Adipocyte (in vitro differentiated cells): ENCODE measurements at regions not wholly inside any gene's neighbourhood (a gene's known extent, or its start where the extent isn't known, plus 50 kb on each side); places are given as distances from the start of the nearest gene placed in this dataset.

Experiments
- DNase-seq: peaks from one replicate; pipeline ENCODE4 v3.0.0-alpha.2; 2015; ENCODE audit warnings: low read depth
- H3K27me3 ChIP-seq: replicated peaks from 2 replicates; pipeline ENCODE4 v1.7.0; 2013; ENCODE audit warnings: mild to moderate bottlenecking, low read length, moderate library complexity; ENCODE audit not compliant: control insufficient read depth, insufficient read depth
- H3K36me3 ChIP-seq: 2 replicates; pipeline ENCODE4 v1.7.0; 2013; ENCODE audit warnings: low read length, mild to moderate bottlenecking, moderate library complexity; ENCODE audit not compliant: control insufficient read depth, insufficient read depth, severe bottlenecking
- H3K4me1 ChIP-seq: 2 replicates; pipeline ENCODE4 v1.7.0; 2013; ENCODE audit warnings: mild to moderate bottlenecking, low read length, moderate library complexity; ENCODE audit not compliant: control insufficient read depth, insufficient read depth
- H3K4me3 ChIP-seq: 2 replicates; pipeline ENCODE4 v1.7.0; 2013; ENCODE audit warnings: mild to moderate bottlenecking, low read length, moderate library complexity
- H3K9ac ChIP-seq: 2 replicates; pipeline ENCODE4 v1.7.0; 2013; ENCODE audit warnings: mild to moderate bottlenecking, low read length, moderate library complexity
- H3K9me3 ChIP-seq: 2 replicates; pipeline ENCODE4 v1.7.0; 2013; ENCODE audit warnings: mild to moderate bottlenecking, low read length, moderate library complexity; ENCODE audit not compliant: control insufficient read depth

- H3K9ac ChIP-seq, result no peak overlapping the region
- H3K36me3 ChIP-seq, result no peaks in the 10 kb centered on the region
- DNase-seq, result no peak
- no peaks in the 10 kb centered on the region for H3K27me3 ChIP-seq
- H3K4me1 ChIP-seq, result no peaks in the 10 kb centered on the region
- no peak overlapping the region for H3K4me3 ChIP-seq
- H3K9me3 ChIP-seq, result no peaks in the 10 kb centered on the region
These were observed 73.9 kb upstream of the NRSN1 start for GRCh38 chr6:24051942-24052589.

GRCh38 chr6:24052590-24052961, 73.4 kb upstream of the NRSN1 start:
- Histone ChIP-seq H3K27me3 (no peaks in the 10 kb centered on the region), H3K9me3 (no peaks in the 10 kb centered on the region), H3K36me3 (no peaks in the 10 kb centered on the region), H3K4me1 (no peaks in the 10 kb centered on the region), H3K9ac (no peak overlapping the region), H3K4me3 (no peak overlapping the region)
- DNase-seq, result no peak

- Histone ChIP-seq H3K27me3 (no peaks in the 10 kb centered on the region), H3K4me3 (no peak overlapping the region), H3K9ac (no peak overlapping the region), H3K4me1 (no peaks in the 10 kb centered on the region), H3K36me3 (no peaks in the 10 kb centered on the region), H3K9me3 (no peaks in the 10 kb centered on the region)
- no peak for DNase-seq
These were observed 73.0 kb upstream of the NRSN1 start for GRCh38 chr6:24053057-24053456.

- DNase-seq, result no peak
- H3K4me3 ChIP-seq, result no peak overlapping the region
- no peaks in the 10 kb centered on the region for H3K36me3 ChIP-seq
- H3K27me3 ChIP-seq, result no peaks in the 10 kb centered on the region
- H3K9ac ChIP-seq, result no peak overlapping the region
- H3K9me3 ChIP-seq, result no peaks in the 10 kb centered on the region
- no peaks in the 10 kb centered on the region for H3K4me1 ChIP-seq
These were observed 71.6 kb upstream of the NRSN1 start for GRCh38 chr6:24054388-24054787.

GRCh38 chr6:24056567-24056966, 69.4 kb upstream of the NRSN1 start:
- Histone ChIP-seq H3K27me3 (no peaks in the 10 kb centered on the region), H3K36me3 (no peaks in the 10 kb centered on the region), H3K4me3 (no peak overlapping the region), H3K9ac (no peak overlapping the region), H3K9me3 (no peaks in the 10 kb centered on the region), H3K4me1 (no peaks in the 10 kb centered on the region)
- no peak for DNase-seq

- no peak overlapping the region for H3K9ac ChIP-seq
- no peaks in the 10 kb centered on the region for H3K9me3 ChIP-seq
- no peaks in the 10 kb centered on the region for H3K4me1 ChIP-seq
- no peak for DNase-seq
- H3K4me3 ChIP-seq, result no peak overlapping the region
- H3K36me3 ChIP-seq, result no peaks in the 10 kb centered on the region
- H3K27me3 ChIP-seq, result no peaks in the 10 kb centered on the region
These were observed 69.0 kb upstream of the NRSN1 start for GRCh38 chr6:24057030-24057429.

- H3K9me3 ChIP-seq, result no peaks in the 10 kb centered on the region
- H3K4me1 ChIP-seq, result no peaks in the 10 kb centered on the region
- H3K4me3 ChIP-seq, result no peak overlapping the region
- no peaks in the 10 kb centered on the region for H3K36me3 ChIP-seq
- no peak for DNase-seq
- H3K27me3 ChIP-seq, result no peaks in the 10 kb centered on the region
- H3K9ac ChIP-seq, result no peak overlapping the region
These were observed 64.8 kb upstream of the NRSN1 start for GRCh38 chr6:24060982-24061754.

- Histone ChIP-seq H3K4me1 (no peaks in the 10 kb centered on the region), H3K9me3 (no peaks in the 10 kb centered on the region), H3K9ac (no peak overlapping the region), H3K27me3 (no peaks in the 10 kb centered on the region), H3K4me3 (no peak overlapping the region), H3K36me3 (no peaks in the 10 kb centered on the region)
- DNase-seq, result peak; percentile 43
These were observed 61.9 kb upstream of the NRSN1 start for GRCh38 chr6:24064106-24064505.

GRCh38 chr6:24064832-24065231, 61.2 kb upstream of the NRSN1 start:
- H3K4me1 ChIP-seq, result no peaks in the 10 kb centered on the region
- no peaks in the 10 kb centered on the region for H3K27me3 ChIP-seq
- H3K36me3 ChIP-seq, result no peaks in the 10 kb centered on the region
- no peak overlapping the region for H3K9ac ChIP-seq
- H3K4me3 ChIP-seq, result no peak overlapping the region
- no peak for DNase-seq
- H3K9me3 ChIP-seq, result no peaks in the 10 kb centered on the region

- no peak for DNase-seq
- Histone ChIP-seq H3K27me3 (no peaks in the 10 kb centered on the region), H3K4me3 (no peak overlapping the region), H3K36me3 (no peaks in the 10 kb centered on the region), H3K9ac (no peak overlapping the region), H3K9me3 (no peaks in the 10 kb centered on the region), H3K4me1 (no peaks in the 10 kb centered on the region)
These were observed 56.5 kb upstream of the NRSN1 start for GRCh38 chr6:24069526-24069925.

GRCh38 chr6:24072038-24072746, 53.8 kb upstream of the NRSN1 start:
- Histone ChIP-seq H3K9me3 (no peaks in the 10 kb centered on the region), H3K9ac (no peak overlapping the region), H3K36me3 (no peaks in the 10 kb centered on the region), H3K4me3 (no peak overlapping the region), H3K4me1 (no peaks in the 10 kb centered on the region), H3K27me3 (no peaks in the 10 kb centered on the region)
- DNase-seq, result no peak
